ENCODE measurements at regions not wholly inside any gene's neighbourhood (a gene's known extent, or its start where the extent isn't known, plus 50 kb on each side); places are given as distances from the start of the nearest gene placed in this dataset.

DNA sequence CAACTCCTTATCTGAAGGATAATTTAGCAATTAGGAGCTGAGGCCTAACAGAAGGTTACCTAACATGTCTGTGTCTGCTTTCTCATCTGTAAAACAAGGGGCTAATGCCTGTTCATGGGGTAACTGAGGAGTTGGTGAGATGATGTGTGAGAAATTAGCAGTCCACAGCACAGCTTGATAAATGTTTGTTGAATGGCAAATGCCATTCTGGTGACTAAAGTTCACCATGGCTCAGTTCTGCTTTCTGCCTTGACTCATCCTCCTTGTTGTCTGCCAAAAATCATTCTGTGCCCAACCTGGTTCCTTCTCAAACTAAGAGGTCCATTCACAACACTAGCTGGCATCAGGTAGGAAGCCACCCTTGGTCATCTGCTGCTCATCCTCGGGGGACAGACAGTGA is 552.0 kb upstream of the KLF4 start:
- H3K4me1 Mint-ChIP-seq = no peaks in the 10 kb centered on the region
- POLR2A ChIA-PET = no interaction called here
- H3K4me3 Mint-ChIP-seq = no peak overlapping the region
- H3K27me3 Mint-ChIP-seq = no peaks in the 10 kb centered on the region
- TF ChIP-seq, protein P1, sequence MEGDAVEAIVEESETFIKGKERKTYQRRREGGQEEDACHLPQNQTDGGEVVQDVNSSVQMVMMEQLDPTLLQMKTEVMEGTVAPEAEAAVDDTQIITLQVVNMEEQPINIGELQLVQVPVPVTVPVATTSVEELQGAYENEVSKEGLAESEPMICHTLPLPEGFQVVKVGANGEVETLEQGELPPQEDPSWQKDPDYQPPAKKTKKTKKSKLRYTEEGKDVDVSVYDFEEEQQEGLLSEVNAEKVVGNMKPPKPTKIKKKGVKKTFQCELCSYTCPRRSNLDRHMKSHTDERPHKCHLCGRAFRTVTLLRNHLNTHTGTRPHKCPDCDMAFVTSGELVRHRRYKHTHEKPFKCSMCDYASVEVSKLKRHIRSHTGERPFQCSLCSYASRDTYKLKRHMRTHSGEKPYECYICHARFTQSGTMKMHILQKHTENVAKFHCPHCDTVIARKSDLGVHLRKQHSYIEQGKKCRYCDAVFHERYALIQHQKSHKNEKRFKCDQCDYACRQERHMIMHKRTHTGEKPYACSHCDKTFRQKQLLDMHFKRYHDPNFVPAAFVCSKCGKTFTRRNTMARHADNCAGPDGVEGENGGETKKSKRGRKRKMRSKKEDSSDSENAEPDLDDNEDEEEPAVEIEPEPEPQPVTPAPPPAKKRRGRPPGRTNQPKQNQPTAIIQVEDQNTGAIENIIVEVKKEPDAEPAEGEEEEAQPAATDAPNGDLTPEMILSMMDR (IDR thresholded peaks at IDR 0.05) = no peak
- no peaks in the 10 kb centered on the region for H3K36me3 Mint-ChIP-seq (ENCODE audit: low read depth)
- no peak for DNase-seq
- H3K27ac Mint-ChIP-seq = no peak overlapping the region
- H3K9me3 Mint-ChIP-seq = peaks cover 11% of the 10 kb centered on the region
- CTCF ChIA-PET = interaction anchor here (1.1 kb wide), 1 partner anchor 136 kb away, joined by 3 read pairs; no protein-coding TSS in a partner anchor
- ATAC-seq (ENCODE audit: low read depth) = no peak
- intact Hi-C loops (cut with micrococcal nuclease) = no loop called here

DNA sequence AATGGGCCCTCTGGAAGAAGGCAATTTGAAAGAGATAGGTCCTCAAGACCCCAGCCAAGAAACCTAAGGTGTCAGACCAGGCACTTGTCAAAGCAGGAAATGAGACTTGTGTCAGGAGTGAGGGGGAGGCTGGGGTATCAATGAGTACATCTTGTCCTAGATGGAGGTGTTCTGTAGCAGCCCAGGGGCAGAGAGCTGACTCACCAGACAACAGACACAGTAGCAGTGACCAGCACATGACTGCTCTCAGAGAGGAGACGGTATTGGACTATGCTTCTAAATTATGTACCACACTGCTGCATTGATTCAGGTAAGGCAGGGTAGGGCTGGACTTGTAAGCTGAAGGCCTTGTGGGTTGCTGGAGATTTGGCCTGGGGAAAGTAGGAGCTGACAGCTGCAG is 551.2 kb upstream of the KLF4 start:
- CTCF ChIA-PET = no interaction called here

DNA sequence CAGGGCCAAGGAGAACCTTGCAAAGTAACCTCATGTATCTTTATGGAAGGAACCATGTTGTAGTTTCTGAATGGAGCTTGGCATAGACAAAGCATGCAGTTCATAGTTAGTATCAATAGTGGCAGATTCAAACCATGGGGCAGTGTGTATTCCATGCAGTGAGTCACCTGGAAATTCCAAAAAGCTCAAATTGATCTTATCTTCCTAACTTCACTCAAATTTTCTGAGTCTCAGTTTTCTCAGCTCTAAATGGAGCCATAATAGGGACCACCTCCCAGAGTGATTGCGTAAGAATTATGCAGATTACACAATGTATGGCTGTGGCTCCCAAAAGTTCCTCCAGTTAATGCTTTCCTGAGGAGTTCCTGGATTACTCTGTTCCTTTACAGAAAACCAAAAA is 549.9 kb upstream of the KLF4 start:
- TF ChIP-seq, protein P1 (IDR thresholded peaks at IDR 0.05) = no peak
- ChIA-PET CTCF (no interaction called here), POLR2A (no interaction called here)
- intact Hi-C loops (cut with micrococcal nuclease) = no loop called here
- Mint-ChIP-seq H3K27ac (no peak overlapping the region), H3K4me3 (no peak overlapping the region), H3K9me3 (peaks cover 10% of the 10 kb centered on the region), H3K36me3 (ENCODE audit: low read depth) (no peaks in the 10 kb centered on the region), H3K27me3 (no peaks in the 10 kb centered on the region), H3K4me1 (no peaks in the 10 kb centered on the region)
- DNase-seq = no peak
- no peak for ATAC-seq (ENCODE audit: low read depth)

More for the DNA sequence above, 551.2 kb upstream of the KLF4 start:
- Mint-ChIP-seq H3K27me3 (no peaks in the 10 kb centered on the region), H3K4me3 (no peak overlapping the region), H3K27ac (no peak overlapping the region), H3K36me3 (ENCODE audit: low read depth) (no peaks in the 10 kb centered on the region), H3K4me1 (no peaks in the 10 kb centered on the region), H3K9me3 (peaks cover 11% of the 10 kb centered on the region)
- intact Hi-C loops (cut with micrococcal nuclease) = no loop called here
- ATAC-seq (ENCODE audit: low read depth) (no peak), DNase-seq (no peak)
- TF ChIP-seq, protein P1 (IDR thresholded peaks at IDR 0.05) = no peak
- POLR2A ChIA-PET = interaction anchor here (0.9 kb wide), 1 partner anchor 31 kb away, joined by 4 read pairs; no protein-coding TSS in a partner anchor

DNA sequence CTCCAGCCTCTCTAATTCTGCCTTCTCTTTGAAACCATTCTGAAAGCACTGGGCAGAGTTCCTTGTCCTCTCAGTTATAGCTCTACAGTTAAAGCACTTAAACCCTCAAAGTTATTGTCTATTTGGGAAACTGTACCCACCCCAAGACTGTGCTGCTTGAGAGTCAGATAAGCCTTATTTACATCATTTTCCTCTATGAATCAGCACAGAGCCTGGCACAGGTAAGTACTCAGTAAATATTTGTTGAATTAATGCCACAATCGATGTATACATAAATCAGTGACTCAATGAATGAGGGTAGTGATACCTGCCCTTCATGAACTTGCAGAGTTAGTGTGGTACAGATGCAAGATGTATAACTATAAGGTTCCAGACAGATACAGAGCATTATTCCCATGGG is 549.4 kb upstream of the KLF4 start:
- H3K36me3 Mint-ChIP-seq (ENCODE audit: low read depth) = no peaks in the 10 kb centered on the region
- ATAC-seq (ENCODE audit: low read depth) = no peak
- ChIA-PET CTCF (no interaction called here), POLR2A (no interaction called here)
- TF ChIP-seq, protein P1 (IDR thresholded peaks at IDR 0.05) = no peak
- intact Hi-C loops (cut with micrococcal nuclease) = no loop called here
- no peaks in the 10 kb centered on the region for H3K4me1 Mint-ChIP-seq
- no peaks in the 10 kb centered on the region for H3K27me3 Mint-ChIP-seq
- H3K4me3 Mint-ChIP-seq = no peak overlapping the region
- H3K9me3 Mint-ChIP-seq = peaks cover 6% of the 10 kb centered on the region
- no peak overlapping the region for H3K27ac Mint-ChIP-seq
- no peak for DNase-seq

DNA sequence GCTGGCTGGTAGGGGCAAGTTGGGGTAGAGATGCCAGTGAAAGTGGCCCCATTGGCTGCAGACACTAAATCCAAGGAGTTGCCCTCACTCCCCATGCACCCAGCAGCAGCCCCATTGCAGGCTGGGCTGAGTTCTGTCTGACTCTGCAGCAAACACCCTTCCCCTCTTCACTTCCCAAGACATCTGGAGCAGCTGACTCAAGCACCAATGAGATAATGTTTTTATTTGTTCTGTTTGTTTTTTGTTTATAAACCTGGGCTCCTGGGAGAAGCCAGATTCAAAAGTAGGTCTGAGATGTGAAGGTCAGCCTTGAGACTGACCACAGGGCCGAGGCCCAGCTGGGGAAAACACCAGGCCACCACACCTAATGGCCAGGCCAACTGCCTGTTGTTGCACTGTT is 545.9 kb upstream of the KLF4 start:
- H3K27ac Mint-ChIP-seq = no peak overlapping the region
- H3K4me1 Mint-ChIP-seq = no peaks in the 10 kb centered on the region
- peaks cover 4% of the 10 kb centered on the region for H3K9me3 Mint-ChIP-seq
- DNase-seq (no peak), ATAC-seq (ENCODE audit: low read depth) (no peak)
- no peaks in the 10 kb centered on the region for H3K36me3 Mint-ChIP-seq (ENCODE audit: low read depth)
- CTCF ChIA-PET = no interaction called here
- H3K27me3 Mint-ChIP-seq = no peaks in the 10 kb centered on the region
- H3K4me3 Mint-ChIP-seq = no peak overlapping the region
- intact Hi-C loops (cut with micrococcal nuclease) = no loop called here
- POLR2A ChIA-PET = no interaction called here
- TF ChIP-seq, protein P1 (IDR thresholded peaks at IDR 0.05) = no peak
